ENCODE measurements at regions not wholly inside any gene's neighbourhood (a gene's known extent, or its start where the extent isn't known, plus 50 kb on each side); places are given as distances from the start of the nearest gene placed in this dataset.
A peak's percentile ranks its signal among the peaks of the same experiment; 100 is the strongest.
"Not testable (repeated sequence)": the region's sequence is repeated elsewhere in the genome, so short reads cannot be mapped to it uniquely, and the experiment has no call there.

DNA sequence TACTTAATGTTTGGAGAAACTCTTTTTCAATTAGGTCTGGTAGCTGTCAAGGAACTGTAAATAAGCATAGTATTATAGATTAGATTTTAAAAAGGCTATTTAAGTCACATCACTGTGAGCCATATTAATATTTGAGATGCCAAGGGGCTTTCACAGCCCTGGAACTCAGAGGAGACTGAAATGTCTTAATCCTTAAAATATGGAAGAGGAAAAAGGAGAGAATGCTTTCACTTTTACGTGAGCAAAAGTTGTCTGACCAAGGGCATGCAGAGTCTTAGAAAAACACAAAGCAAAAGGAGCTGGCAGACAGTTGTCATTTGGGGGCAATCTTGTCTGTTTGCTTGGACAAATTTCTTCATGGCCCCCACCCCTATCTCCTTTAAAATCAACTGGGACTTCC lies 253.2 kb upstream of the IGFBP7 start:
- no peak overlapping the region for H3K4me3 ChIP-seq (ENCODE audit: low read depth, low read length)
- no peak for DNase-seq (ENCODE audit: low read depth)
- TF ChIP-seq, protein P1, sequence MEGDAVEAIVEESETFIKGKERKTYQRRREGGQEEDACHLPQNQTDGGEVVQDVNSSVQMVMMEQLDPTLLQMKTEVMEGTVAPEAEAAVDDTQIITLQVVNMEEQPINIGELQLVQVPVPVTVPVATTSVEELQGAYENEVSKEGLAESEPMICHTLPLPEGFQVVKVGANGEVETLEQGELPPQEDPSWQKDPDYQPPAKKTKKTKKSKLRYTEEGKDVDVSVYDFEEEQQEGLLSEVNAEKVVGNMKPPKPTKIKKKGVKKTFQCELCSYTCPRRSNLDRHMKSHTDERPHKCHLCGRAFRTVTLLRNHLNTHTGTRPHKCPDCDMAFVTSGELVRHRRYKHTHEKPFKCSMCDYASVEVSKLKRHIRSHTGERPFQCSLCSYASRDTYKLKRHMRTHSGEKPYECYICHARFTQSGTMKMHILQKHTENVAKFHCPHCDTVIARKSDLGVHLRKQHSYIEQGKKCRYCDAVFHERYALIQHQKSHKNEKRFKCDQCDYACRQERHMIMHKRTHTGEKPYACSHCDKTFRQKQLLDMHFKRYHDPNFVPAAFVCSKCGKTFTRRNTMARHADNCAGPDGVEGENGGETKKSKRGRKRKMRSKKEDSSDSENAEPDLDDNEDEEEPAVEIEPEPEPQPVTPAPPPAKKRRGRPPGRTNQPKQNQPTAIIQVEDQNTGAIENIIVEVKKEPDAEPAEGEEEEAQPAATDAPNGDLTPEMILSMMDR (conservative IDR thresholded peaks at IDR 0.05; ENCODE audit: low read depth, low read length), result no peak

DNA sequence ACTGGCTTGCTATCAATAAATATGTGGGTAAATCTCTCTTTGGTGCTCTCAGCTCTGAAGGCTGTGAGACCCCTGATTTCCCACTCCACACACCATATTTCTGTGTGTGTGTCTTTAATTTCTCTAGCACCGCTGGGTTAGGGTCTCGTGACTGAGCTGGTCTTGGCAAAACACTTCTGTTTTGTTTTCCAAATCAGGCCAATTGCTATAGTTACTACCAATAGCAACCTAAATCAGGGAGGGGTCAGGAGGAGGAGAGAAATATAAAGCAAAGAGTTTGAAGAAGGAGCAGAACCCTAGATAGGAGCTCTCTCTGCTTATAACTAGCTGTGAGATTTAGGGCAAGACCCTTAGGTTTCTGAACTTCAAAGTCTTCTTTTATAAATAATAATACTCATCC lies 250.5 kb upstream of the IGFBP7 start:
- H3K4me3 ChIP-seq (ENCODE audit: low read depth, low read length), result no peak overlapping the region
- TF ChIP-seq, protein P1 (conservative IDR thresholded peaks at IDR 0.05; ENCODE audit: low read depth, low read length), result no peak
- no peak for DNase-seq (ENCODE audit: low read depth)

DNA sequence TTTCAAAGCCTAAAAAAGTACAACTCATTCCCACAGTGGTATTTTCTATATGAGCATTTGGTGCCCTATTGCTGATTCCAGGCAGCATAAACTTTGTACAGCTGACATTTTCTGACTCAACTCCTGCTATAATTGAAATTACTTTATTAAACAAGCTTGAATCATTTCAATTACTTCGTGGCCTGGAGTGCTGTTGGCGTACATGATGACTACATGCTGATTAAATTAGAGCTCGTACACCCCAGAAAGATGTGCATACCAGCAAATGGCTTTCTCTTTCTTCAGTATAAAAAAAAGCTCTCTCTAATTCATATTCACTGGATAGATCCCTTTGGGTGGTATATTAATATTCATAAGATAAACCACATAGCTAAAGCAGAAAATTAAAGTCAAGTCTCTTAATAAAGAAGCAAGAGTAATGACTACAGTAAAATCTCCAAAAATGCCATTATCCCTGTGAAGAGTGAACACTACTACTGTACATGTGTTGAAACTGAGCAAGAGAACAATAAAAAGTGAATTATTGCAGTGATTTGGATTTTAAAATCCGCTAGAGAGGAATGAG lies 245.0 kb upstream of the IGFBP7 start:
- TF ChIP-seq, protein P1 (conservative IDR thresholded peaks at IDR 0.05; ENCODE audit: low read depth, low read length), result no peak
- H3K4me3 ChIP-seq (ENCODE audit: low read depth, low read length), result no peak overlapping the region
- no peak for DNase-seq (ENCODE audit: low read depth)

DNA sequence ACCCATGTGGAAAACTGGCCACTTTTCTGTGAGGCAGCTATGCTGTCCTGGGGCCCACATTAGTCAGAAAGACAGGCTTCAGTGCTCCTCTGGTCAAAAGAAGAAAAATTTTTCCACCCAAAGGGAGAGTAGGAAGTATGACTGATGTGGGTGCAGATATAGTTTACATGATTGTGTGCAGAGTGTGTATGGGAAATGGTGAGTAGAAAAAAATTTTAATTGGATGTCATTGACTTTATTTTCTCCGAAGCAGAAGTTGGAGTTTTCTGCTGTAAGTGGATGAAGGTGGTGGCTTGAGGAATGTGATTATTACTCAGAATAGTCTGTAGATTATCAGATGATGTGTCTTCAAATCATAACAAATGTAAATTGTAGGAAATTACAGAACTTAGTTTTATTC lies 241.5 kb upstream of the IGFBP7 start:
- no peak overlapping the region for H3K4me3 ChIP-seq (ENCODE audit: low read depth, low read length)
- TF ChIP-seq, protein P1 (conservative IDR thresholded peaks at IDR 0.05; ENCODE audit: low read depth, low read length), result no peak
- no peak for DNase-seq (ENCODE audit: low read depth)

DNA sequence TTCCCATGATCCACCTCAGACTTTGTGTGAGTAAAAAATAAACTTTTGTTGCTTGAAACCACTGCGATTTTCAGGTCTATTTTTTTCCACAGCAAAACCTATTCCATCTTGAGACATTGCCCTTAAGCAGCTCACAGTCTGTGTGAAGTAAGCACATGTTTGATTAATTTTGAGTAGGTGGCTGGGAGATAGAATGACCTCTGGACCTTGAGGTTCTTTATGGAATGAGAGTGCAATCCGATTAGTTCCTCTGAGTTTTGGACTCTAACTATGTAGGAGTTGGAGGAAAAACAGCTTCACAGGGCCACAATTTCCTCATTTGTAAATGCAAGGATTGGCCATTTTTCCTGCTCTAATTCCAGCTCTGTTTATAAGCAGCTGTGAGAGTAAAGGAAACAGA lies 234.1 kb upstream of the IGFBP7 start:
- no peak for DNase-seq (ENCODE audit: low read depth)
- TF ChIP-seq, protein P1 (conservative IDR thresholded peaks at IDR 0.05; ENCODE audit: low read depth, low read length), result no peak
- no peak overlapping the region for H3K4me3 ChIP-seq (ENCODE audit: low read depth, low read length)

DNA sequence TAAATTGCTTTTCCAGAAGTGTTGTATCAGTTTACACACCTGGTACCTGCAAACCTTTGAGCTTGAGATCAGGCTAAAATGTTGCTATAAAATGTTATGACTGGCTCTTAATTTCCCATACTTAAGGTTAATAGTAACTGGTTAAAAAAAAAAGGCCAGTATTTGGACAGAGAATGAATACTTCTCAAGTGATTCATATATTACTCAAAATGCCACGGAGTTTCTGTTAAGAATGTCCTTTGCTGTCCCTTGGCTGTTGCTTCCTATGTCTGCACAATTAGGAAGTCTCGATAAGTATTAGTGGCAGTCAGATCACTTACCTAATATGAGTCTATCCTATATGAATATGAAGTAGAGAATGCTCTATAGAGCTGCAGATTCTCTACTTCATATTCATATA lies 232.2 kb upstream of the IGFBP7 start:
- H3K4me3 ChIP-seq (ENCODE audit: low read depth, low read length), result no peak overlapping the region
- TF ChIP-seq, protein P1 (conservative IDR thresholded peaks at IDR 0.05; ENCODE audit: low read depth, low read length), result no peak
- peak; percentile 7 for DNase-seq (ENCODE audit: low read depth)

DNA sequence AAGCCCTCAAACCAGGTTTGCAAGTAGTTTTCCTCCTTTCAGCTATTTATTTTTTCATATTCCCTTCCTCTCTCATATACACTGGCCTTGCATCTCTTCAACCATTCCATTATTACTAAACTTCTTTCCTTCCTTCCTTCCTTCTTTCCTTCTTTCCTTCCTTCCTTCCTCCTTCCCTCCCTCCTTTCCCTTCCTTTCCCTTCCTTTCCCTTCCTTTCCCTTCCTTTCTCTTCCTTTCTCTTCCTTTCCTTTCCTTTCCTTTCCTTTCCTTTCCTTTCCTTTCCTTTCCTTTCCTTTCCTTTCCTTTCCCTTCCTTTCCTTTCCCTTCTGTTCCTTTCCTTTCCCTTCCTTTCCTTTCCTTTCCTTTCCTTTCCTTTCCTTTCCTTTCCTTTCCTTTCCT lies 228.7 kb upstream of the IGFBP7 start:
- not testable (repeated sequence) for DNase-seq (ENCODE audit: low read depth); H3K4me3 ChIP-seq (ENCODE audit: low read depth, low read length)
